Activated B cell treated with CpG ODN at 0.5 μM for 24 hours (primary cell): ENCODE measurements at regions not wholly inside any gene's neighbourhood (a gene's known extent, or its start where the extent isn't known, plus 50 kb on each side); places are given as distances from the start of the nearest gene placed in this dataset.

ENCODE experiments used
- ATAC-seq: fragments of 200-7000 bp; cut with Tn5 transposase; one replicate; pipeline ENCODE4 v1.10.0; 2021; ENCODE audit warnings: low read depth, mild to moderate bottlenecking, moderate library complexity
- CTCF ChIA-PET: fragments of 350-600 bp; sonication (Branson Sonifier 250); formaldehyde crosslinking; loops from one replicate; lab custom pipeline; 2021; ENCODE audit warnings: antibody characterized with exemption; lab: Charles Lee
- POLR2A ChIA-PET: fragments of 350-600 bp; sonication (Branson Sonifier 250); formaldehyde crosslinking; loops from one replicate; lab custom pipeline; 2021; ENCODE audit warnings: antibody characterized with exemption; lab: Charles Lee
- DNase-seq: peaks from one replicate; pipeline ENCODE4 v3.0.0; 2022
- H3K27ac Mint-ChIP-seq: one replicate; pipeline ENCODE4 v1.8.0; 2020; ENCODE audit warnings: mixed read lengths
- H3K27me3 Mint-ChIP-seq: one replicate; pipeline ENCODE4 v1.8.0; 2021; ENCODE audit warnings: mixed read lengths
- H3K36me3 Mint-ChIP-seq: one replicate; pipeline ENCODE4 v1.8.0; 2021; ENCODE audit warnings: low read depth, mixed read lengths
- H3K4me1 Mint-ChIP-seq: one replicate; pipeline ENCODE4 v1.8.0; 2021; ENCODE audit warnings: mixed read lengths
- H3K4me3 Mint-ChIP-seq: one replicate; pipeline ENCODE4 v1.8.0; 2020; ENCODE audit warnings: mild to moderate bottlenecking, mixed read lengths
- H3K9me3 Mint-ChIP-seq: one replicate; pipeline ENCODE4 v1.8.0; 2020; ENCODE audit warnings: mixed read lengths
- CTCF ChIP-seq: fragments of 200-600 bp; IDR thresholded peaks from one replicate; pipeline ENCODE4 v1.8.0; 2022; ENCODE audit warnings: antibody characterized with exemption, mild to moderate bottlenecking
- intact Hi-C: fragments of 100-400 bp; cut with micrococcal nuclease; formaldehyde crosslinking; loops from one replicate; pipeline ENCODE4 v1.15.1; 2024

DNA sequence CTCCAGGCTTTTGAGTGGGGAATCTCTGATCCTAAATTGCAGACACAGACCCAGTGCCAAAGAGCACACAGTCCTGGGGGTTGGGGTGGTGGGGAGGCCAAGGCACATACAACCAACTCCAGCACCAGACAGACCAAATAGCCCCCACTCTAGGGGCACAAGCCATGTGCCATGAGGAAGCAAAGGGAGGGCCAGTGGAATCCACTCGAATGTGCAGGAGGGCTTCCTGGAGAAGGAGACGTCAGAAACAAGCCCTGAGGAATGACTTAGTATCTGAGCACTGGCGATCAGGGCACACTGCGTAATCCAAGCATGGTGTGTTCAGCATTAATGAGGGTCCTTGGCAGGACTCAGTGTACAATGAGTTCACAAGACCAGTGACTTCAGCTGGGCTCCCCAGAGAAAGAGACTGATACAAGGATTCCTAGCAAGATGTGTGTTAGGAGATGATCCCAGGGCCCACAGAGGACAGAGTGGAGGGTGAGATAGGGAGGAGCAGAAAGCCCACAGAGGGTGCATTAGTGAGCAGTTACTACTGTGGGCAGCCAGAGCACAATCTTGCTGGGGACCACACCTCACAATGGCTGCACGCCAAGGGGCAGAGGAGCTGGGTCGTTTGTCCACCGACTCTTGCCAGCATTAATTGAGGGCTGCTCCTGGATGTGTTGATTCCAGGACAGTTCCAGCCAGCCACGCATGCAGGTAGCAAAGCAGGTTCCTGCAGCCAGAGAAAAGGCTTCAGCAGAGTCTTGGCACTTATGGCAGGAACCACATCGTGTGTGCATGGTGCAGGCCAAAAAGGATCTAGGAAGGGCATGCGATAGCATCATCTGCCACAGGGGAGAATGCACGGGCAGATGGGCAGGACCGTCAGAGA, 152.6 kb upstream of the VSTM2B start:
- TF ChIP-seq CTCF = no peak
- no peak overlapping the region for H3K4me3 Mint-ChIP-seq
- ChIA-PET POLR2A (no interaction called here), CTCF (no interaction called here)
- H3K4me1 Mint-ChIP-seq = no peaks in the 10 kb centered on the region
- no peak overlapping the region for H3K27ac Mint-ChIP-seq
- ATAC-seq (no peak), DNase-seq (no peak)
- H3K36me3 Mint-ChIP-seq = no peaks in the 10 kb centered on the region
- intact Hi-C loops = no loop called here
- H3K9me3 Mint-ChIP-seq = peaks cover 2% of the 10 kb centered on the region
- peaks cover 1% of the 10 kb centered on the region for H3K27me3 Mint-ChIP-seq

DNA sequence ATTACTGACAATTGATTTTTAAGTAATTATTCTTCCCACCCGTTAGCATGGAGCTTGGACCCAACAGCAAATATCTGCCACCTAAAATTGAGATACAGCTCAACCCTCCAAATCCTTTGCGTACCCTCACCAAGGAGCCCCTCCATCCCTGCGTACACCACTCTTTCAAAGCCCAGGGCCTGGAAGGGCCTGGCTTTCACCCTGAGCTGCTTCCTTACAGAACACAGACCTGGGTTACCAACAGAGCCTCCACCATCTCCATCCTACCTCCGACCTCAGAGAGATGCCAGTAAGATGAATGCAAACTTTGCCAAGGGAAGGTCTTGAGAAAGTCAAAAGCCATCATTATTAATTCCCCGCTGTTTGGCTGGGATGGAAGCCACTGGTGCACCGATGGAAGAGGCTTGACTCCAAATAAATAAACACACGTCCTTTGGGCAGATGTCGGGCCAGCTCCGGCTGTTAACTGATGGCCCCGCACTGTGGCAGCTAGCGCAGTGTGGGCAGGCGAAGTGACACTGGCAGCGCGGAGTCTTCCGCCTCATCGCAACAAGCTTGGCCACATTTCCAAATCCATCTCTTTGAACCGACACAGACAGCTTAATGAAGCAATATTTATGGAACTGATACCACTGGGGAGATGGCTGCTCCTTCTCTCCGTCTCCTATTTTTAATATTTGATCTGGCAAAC, 150.2 kb upstream of the VSTM2B start:
- H3K27me3 Mint-ChIP-seq = peaks cover 7% of the 10 kb centered on the region
- intact Hi-C loops = no loop called here
- ChIA-PET CTCF (no interaction called here), POLR2A (no interaction called here)
- no peak overlapping the region for H3K27ac Mint-ChIP-seq
- H3K36me3 Mint-ChIP-seq = no peaks in the 10 kb centered on the region
- DNase-seq (no peak), ATAC-seq (no peak)
- no peak overlapping the region for H3K4me3 Mint-ChIP-seq
- TF ChIP-seq CTCF = no peak
- H3K9me3 Mint-ChIP-seq = peaks cover 2% of the 10 kb centered on the region
- no peaks in the 10 kb centered on the region for H3K4me1 Mint-ChIP-seq

DNA sequence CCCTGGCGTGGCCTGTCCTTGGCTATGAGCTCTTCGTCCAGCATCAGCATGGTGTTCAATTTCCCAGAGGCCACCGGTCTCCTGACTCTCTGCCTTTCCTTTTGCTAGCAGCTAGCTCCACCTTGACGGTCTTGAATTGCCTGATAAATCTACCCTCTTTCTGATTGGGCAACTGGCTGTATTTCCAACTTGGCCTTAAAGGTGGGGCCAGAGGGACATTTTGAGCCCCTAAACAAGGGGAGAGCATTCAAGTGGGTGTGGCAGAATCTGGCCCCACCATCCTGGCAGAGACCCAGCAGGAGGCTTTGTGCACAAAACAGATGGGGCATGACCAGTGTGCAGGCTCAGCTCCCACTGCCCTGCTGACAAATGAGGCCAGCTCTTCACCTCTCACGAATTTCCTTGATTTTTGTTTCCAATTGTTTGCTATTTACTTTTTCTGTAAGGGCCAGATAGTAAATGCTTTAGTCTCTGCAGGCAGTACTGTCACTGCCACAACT, 148.9 kb upstream of the VSTM2B start:
- Mint-ChIP-seq H3K27me3 (peaks cover 7% of the 10 kb centered on the region), H3K4me3 (no peak overlapping the region), H3K27ac (no peak overlapping the region), H3K36me3 (no peaks in the 10 kb centered on the region), H3K4me1 (no peaks in the 10 kb centered on the region), H3K9me3 (peaks cover 2% of the 10 kb centered on the region)
- intact Hi-C loops = no loop called here
- no peak for DNase-seq
- ChIA-PET POLR2A (no interaction called here), CTCF (no interaction called here)
- ATAC-seq = no peak
- TF ChIP-seq CTCF = no peak

DNA sequence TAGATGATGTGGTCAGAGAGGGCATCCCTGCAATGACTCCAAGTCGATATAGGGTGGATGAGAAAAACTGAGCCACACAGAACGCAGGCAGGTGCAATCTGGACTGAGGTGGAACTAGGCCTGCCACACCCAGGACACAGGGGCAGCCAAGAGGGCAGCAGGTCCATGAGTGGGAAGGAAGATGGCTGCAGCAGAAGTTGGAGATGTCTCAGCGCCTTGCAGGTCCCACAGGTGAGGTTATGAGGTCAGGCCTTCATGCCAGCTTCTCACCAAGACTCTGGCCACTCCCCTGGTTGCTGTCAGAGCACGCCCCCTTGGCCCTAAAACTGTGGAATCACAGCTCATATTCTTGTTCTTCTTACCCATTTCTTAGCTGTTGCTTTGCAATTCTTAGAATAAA, 147.7 kb upstream of the VSTM2B start:
- Mint-ChIP-seq H3K27me3 (peaks cover 7% of the 10 kb centered on the region), H3K36me3 (no peaks in the 10 kb centered on the region), H3K27ac (no peak overlapping the region), H3K9me3 (peaks cover 1% of the 10 kb centered on the region), H3K4me1 (no peaks in the 10 kb centered on the region), H3K4me3 (no peak overlapping the region)
- POLR2A ChIA-PET = no interaction called here
- ATAC-seq (no peak), DNase-seq (no peak)
- intact Hi-C loops = no loop called here
- CTCF ChIA-PET = no interaction called here
- no peak for TF ChIP-seq CTCF

- no peaks in the 10 kb centered on the region for H3K4me1 Mint-ChIP-seq
- POLR2A ChIA-PET = no interaction called here
- H3K27ac Mint-ChIP-seq = no peak overlapping the region
- no peak for TF ChIP-seq CTCF
- H3K27me3 Mint-ChIP-seq = peaks cover 6% of the 10 kb centered on the region
- H3K36me3 Mint-ChIP-seq = no peaks in the 10 kb centered on the region
- DNase-seq = no peak
- intact Hi-C loops = no loop called here
- no peak for ATAC-seq
- CTCF ChIA-PET = no interaction called here
- H3K4me3 Mint-ChIP-seq = no peak overlapping the region
- H3K9me3 Mint-ChIP-seq = no peaks in the 10 kb centered on the region
Measured at GRCh38 chr19:29378543-29379080, 147.2 kb upstream of the VSTM2B start.
